ENCODE measurements at regions not wholly inside any gene's neighbourhood (a gene's known extent, or its start where the extent isn't known, plus 50 kb on each side); places are given as distances from the start of the nearest gene placed in this dataset.

- no peak for DNase-seq
These were observed 70.3 kb upstream of the RAB12 start for GRCh38 chr18:8538935-8539334.

GRCh38 chr18:8546677-8547076, 62.6 kb upstream of the RAB12 start:
- no peak for DNase-seq

GRCh38 chr18:8548186-8548585, 61.1 kb upstream of the RAB12 start:
- DNase-seq, result no peak

GRCh38 chr18:8549254-8549757, 59.9 kb upstream of the RAB12 start:
- DNase-seq, result no peak

- DNase-seq, result no peak
These were observed 57.1 kb upstream of the RAB12 start for GRCh38 chr18:8552151-8552550.

GRCh38 chr18:8554354-8554753, 54.9 kb upstream of the RAB12 start:
- no peak for DNase-seq

GRCh38 chr18:8556424-8556823, 52.8 kb upstream of the RAB12 start:
- no peak for DNase-seq

Measured in activated CD4-positive, alpha-beta T cell treated with anti-CD3 and anti-CD28 coated beads, Interleukin-2, amount 50 U/mL, for 1 hour (primary cell).